K562 (cell line): ENCODE measurements at regions not wholly inside any gene's neighbourhood (a gene's known extent, or its start where the extent isn't known, plus 50 kb on each side); places are given as distances from the start of the nearest gene placed in this dataset.

Experiments used
- ADNP ChIP-seq: fragments of 200-800 bp; sonication (Bioruptor generic); IDR thresholded peaks from 2 replicates; pipeline ENCODE4 v1.6.1; 2016; ENCODE audit warnings: missing genetic modification characterization, missing compliant biosample characterization
- AFF1 ChIP-seq, 2 experiments: fragments of 450-650 bp; IDR thresholded peaks; 2 replicates each; pipeline ENCODE4 v1.6.1; 2018; ENCODE audit warnings: mild to moderate bottlenecking in 2 of 2, low read depth in 1 of 2; ENCODE audit not compliant: partially characterized antibody in 2 of 2
- JUN ChIP-seq, 2 experiments: sonication (generic) in 1 of 2; formaldehyde crosslinking in 1 of 2; IDR thresholded peaks; 2 replicates each; pipeline versions ENCODE4 v1.6.1 to v1.8.0; 2012 to 2022; ENCODE audit warnings: borderline replicate concordance in 2 of 2, mild to moderate bottlenecking in 2 of 2, improper control_type of control experiment in 1 of 2, low read depth in 1 of 2, low read length in 1 of 2, missing genetic modification reagents in 1 of 2
- LEF1 ChIP-seq: fragments of 450-650 bp; IDR thresholded peaks from 2 replicates; pipeline ENCODE4 v1.6.1; 2016; ENCODE audit warnings: mild to moderate bottlenecking
- NCOA4 ChIP-seq: fragments of 450-650 bp; IDR thresholded peaks from 2 replicates; pipeline ENCODE4 v1.6.1; 2018; ENCODE audit warnings: mild to moderate bottlenecking; ENCODE audit not compliant: partially characterized antibody
- NCOA6 ChIP-seq: fragments of 450-650 bp; IDR thresholded peaks from 2 replicates; pipeline ENCODE4 v1.6.1; 2017; ENCODE audit warnings: mild to moderate bottlenecking
- SREBF1 ChIP-seq: fragments of 150-350 bp; IDR thresholded peaks from 2 replicates; pipeline ENCODE4 v1.6.1; 2014; ENCODE audit warnings: antibody characterized with exemption, low read depth, low read length, borderline replicate concordance
- THRAP3 ChIP-seq: fragments of 450-650 bp; IDR thresholded peaks from 2 replicates; pipeline ENCODE4 v1.6.1; 2016; ENCODE audit warnings: mild to moderate bottlenecking, inconsistent platforms, borderline replicate concordance
- U2AF1 ChIP-seq: fragments of 200-400 bp; formaldehyde crosslinking; optimal IDR thresholded peaks from 2 replicates; pipeline ENCODE3; 2017; ENCODE audit warnings: mild to moderate bottlenecking, low read depth, low read length, moderate library complexity
- ZNF23 ChIP-seq: fragments of 250-450 bp; sonication (Bioruptor Pico); IDR thresholded peaks from 2 replicates; pipeline ENCODE4 v1.4.0; 2020; ENCODE audit warnings: mild to moderate bottlenecking
- ZNF445 ChIP-seq: fragments of 250-450 bp; sonication (Bioruptor Pico); IDR thresholded peaks from 2 replicates; pipeline ENCODE4 v1.4.0; 2020; ENCODE audit warnings: low read depth, mild to moderate bottlenecking, moderate library complexity
- ZNF778 ChIP-seq: fragments of 450-650 bp; formaldehyde crosslinking; IDR thresholded peaks from 2 replicates; pipeline ENCODE4 v1.4.0; 2020; ENCODE audit warnings: mild to moderate bottlenecking, moderate library complexity
- TF ChIP-seq, protein P1 (sequence below): fragments of 250-450 bp; sonication (Bioruptor Pico); IDR thresholded peaks from 2 replicates; pipeline ENCODE4 v1.8.0; 2022; ENCODE audit warnings: inconsistent platforms
- TF ChIP-seq, protein P2 (sequence below): fragments of 150-350 bp; IDR thresholded peaks from 2 replicates; pipeline ENCODE4 v1.6.1; 2014; ENCODE audit warnings: low read depth, mild to moderate bottlenecking, low read length, borderline replicate concordance
- TF ChIP-seq, protein P3 (sequence below): fragments of 450-650 bp; IDR thresholded peaks from 2 replicates; pipeline ENCODE4 v1.7.1; 2018; ENCODE audit warnings: mild to moderate bottlenecking, low read depth; ENCODE audit not compliant: partially characterized antibody

GRCh38 chr6:105740946-105741645 lies 338.2 kb upstream of the PREP start (continued):
- no peak for TF ChIP-seq SREBF1
- TF ChIP-seq JUN (IDR thresholded peaks at IDR 0.05; ENCODE audit: borderline replicate concordance, low read depth, low read length), result peak; percentile 69
- TF ChIP-seq JUN (CRISPR knock-in tag; IDR thresholded peaks at IDR 0.05; ENCODE audit: borderline replicate concordance), result no peak
- no peak for TF ChIP-seq THRAP3
- no peak for TF ChIP-seq NCOA4
- no peak for TF ChIP-seq ZNF23 (CRISPR knock-in tag)
- TF ChIP-seq U2AF1, result no peak
- TF ChIP-seq, protein P1, sequence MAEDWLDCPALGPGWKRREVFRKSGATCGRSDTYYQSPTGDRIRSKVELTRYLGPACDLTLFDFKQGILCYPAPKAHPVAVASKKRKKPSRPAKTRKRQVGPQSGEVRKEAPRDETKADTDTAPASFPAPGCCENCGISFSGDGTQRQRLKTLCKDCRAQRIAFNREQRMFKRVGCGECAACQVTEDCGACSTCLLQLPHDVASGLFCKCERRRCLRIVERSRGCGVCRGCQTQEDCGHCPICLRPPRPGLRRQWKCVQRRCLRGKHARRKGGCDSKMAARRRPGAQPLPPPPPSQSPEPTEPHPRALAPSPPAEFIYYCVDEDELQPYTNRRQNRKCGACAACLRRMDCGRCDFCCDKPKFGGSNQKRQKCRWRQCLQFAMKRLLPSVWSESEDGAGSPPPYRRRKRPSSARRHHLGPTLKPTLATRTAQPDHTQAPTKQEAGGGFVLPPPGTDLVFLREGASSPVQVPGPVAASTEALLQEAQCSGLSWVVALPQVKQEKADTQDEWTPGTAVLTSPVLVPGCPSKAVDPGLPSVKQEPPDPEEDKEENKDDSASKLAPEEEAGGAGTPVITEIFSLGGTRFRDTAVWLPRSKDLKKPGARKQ (CRISPR knock-in tag), result no peak
- no peak; the same call in 1 of the 2 replicates for TF ChIP-seq LEF1
- TF ChIP-seq, protein P2, sequence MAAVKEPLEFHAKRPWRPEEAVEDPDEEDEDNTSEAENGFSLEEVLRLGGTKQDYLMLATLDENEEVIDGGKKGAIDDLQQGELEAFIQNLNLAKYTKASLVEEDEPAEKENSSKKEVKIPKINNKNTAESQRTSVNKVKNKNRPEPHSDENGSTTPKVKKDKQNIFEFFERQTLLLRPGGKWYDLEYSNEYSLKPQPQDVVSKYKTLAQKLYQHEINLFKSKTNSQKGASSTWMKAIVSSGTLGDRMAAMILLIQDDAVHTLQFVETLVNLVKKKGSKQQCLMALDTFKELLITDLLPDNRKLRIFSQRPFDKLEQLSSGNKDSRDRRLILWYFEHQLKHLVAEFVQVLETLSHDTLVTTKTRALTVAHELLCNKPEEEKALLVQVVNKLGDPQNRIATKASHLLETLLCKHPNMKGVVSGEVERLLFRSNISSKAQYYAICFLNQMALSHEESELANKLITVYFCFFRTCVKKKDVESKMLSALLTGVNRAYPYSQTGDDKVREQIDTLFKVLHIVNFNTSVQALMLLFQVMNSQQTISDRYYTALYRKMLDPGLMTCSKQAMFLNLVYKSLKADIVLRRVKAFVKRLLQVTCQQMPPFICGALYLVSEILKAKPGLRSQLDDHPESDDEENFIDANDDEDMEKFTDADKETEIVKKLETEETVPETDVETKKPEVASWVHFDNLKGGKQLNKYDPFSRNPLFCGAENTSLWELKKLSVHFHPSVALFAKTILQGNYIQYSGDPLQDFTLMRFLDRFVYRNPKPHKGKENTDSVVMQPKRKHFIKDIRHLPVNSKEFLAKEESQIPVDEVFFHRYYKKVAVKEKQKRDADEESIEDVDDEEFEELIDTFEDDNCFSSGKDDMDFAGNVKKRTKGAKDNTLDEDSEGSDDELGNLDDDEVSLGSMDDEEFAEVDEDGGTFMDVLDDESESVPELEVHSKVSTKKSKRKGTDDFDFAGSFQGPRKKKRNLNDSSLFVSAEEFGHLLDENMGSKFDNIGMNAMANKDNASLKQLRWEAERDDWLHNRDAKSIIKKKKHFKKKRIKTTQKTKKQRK, result no peak
- TF ChIP-seq AFF1 (IDR thresholded peaks at IDR 0.05; ENCODE audit: low read depth in 1 of 2, partially characterized antibody in 2 of 2), result peak in 1 of 2 experiments; percentile 43
- TF ChIP-seq, protein P3, sequence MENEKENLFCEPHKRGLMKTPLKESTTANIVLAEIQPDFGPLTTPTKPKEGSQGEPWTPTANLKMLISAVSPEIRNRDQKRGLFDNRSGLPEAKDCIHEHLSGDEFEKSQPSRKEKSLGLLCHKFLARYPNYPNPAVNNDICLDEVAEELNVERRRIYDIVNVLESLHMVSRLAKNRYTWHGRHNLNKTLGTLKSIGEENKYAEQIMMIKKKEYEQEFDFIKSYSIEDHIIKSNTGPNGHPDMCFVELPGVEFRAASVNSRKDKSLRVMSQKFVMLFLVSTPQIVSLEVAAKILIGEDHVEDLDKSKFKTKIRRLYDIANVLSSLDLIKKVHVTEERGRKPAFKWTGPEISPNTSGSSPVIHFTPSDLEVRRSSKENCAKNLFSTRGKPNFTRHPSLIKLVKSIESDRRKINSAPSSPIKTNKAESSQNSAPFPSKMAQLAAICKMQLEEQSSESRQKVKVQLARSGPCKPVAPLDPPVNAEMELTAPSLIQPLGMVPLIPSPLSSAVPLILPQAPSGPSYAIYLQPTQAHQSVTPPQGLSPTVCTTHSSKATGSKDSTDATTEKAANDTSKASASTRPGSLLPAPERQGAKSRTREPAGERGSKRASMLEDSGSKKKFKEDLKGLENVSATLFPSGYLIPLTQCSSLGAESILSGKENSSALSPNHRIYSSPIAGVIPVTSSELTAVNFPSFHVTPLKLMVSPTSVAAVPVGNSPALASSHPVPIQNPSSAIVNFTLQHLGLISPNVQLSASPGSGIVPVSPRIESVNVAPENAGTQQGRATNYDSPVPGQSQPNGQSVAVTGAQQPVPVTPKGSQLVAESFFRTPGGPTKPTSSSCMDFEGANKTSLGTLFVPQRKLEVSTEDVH, result no peak
- no peak for TF ChIP-seq ZNF445 (CRISPR knock-in tag)
- no peak for TF ChIP-seq ADNP (tag)
- TF ChIP-seq NCOA6, result no peak
- no peak for TF ChIP-seq ZNF778 (CRISPR knock-in tag)
